ENCODE measurements at regions not wholly inside any gene's neighbourhood (a gene's known extent, or its start where the extent isn't known, plus 50 kb on each side); places are given as distances from the start of the nearest gene placed in this dataset.

GRCh38 chr6:99002831-99003230, 55.1 kb upstream of the FBXL4 start:
- TF ChIP-seq CTCF (conservative IDR thresholded peaks at IDR 0.05; ENCODE audit: low read depth, low read length) (no peak), EZH2 (IDR thresholded peaks at IDR 0.05; ENCODE audit: borderline replicate concordance, low read depth, low read length, poor library complexity, severe bottlenecking) (no peak)

Measured in A673 (cell line).